ENCODE measurements at regions not wholly inside any gene's neighbourhood (a gene's known extent, or its start where the extent isn't known, plus 50 kb on each side); places are given as distances from the start of the nearest gene placed in this dataset.

GRCh38 chr3:171953301-171954022 lies 85.9 kb upstream of the FNDC3B start:
- Histone ChIP-seq H4K20me1 (no peaks in the 10 kb centered on the region), H3K27ac (no peak overlapping the region), H3K4me3 (no peak overlapping the region), H3K27me3 (no peaks in the 10 kb centered on the region), H3K36me3 (no peaks in the 10 kb centered on the region), H3K9ac (no peak overlapping the region), H3K4me2 (no peak overlapping the region), H3K9me3 (replicated peaks in 1 of 11) (no peaks in the 10 kb centered on the region), H3K4me1 (peaks cover 5 to 11% (median 7%) of the 10 kb centered on the region in 10 experiments; a peak in 17 of 20 replicates)
- no peak for TF ChIP-seq Cebpa-rat (IDR thresholded peaks at IDR 0.05)

- Histone ChIP-seq H3K36me3 (no peaks in the 10 kb centered on the region), H3K27me3 (no peaks in the 10 kb centered on the region), H3K4me1 (peaks cover 6 to 16% (median 8%) of the 10 kb centered on the region in 10 experiments; a peak in 19 of 20 replicates), H3K4me3 (no peak overlapping the region), H4K20me1 (no peaks in the 10 kb centered on the region), H3K27ac (no peak overlapping the region), H3K4me2 (no peak overlapping the region), H3K9me3 (replicated peaks in 1 of 11) (peaks cover 0 to 6% (median 0%) of the 10 kb centered on the region in 11 experiments; a peak in 2 of 22 replicates), H3K9ac (no peak overlapping the region)
- TF ChIP-seq Cebpa-rat (IDR thresholded peaks at IDR 0.05) = no peak
Measured at GRCh38 chr3:171954690-171955383, 84.5 kb upstream of the FNDC3B start.

- Histone ChIP-seq H3K9me3 (replicated peaks in 1 of 11) (peaks cover 0 to 6% (median 0%) of the 10 kb centered on the region in 11 experiments; a peak in 3 of 22 replicates), H3K4me2 (no peak overlapping the region), H3K27me3 (no peaks in the 10 kb centered on the region), H3K36me3 (no peaks in the 10 kb centered on the region), H3K9ac (no peak overlapping the region), H3K4me3 (no peak overlapping the region), H4K20me1 (no peaks in the 10 kb centered on the region), H3K27ac (no peak overlapping the region), H3K4me1 (peaks cover 6 to 19% (median 10%) of the 10 kb centered on the region in 10 experiments; a peak in 19 of 20 replicates)
- no peak for TF ChIP-seq Cebpa-rat (IDR thresholded peaks at IDR 0.05)
Measured at GRCh38 chr3:171955598-171955997, 83.8 kb upstream of the FNDC3B start.

GRCh38 chr3:171956181-171956683 lies 83.1 kb upstream of the FNDC3B start:
- H3K27ac ChIP-seq = no peak overlapping the region
- H3K9me3 ChIP-seq (replicated peaks in 1 of 11) = peaks cover 0 to 6% (median 0%) of the 10 kb centered on the region in 11 experiments; a peak in 3 of 22 replicates
- H3K4me3 ChIP-seq = no peak overlapping the region
- no peak overlapping the region for H3K4me2 ChIP-seq
- H3K27me3 ChIP-seq = no peaks in the 10 kb centered on the region
- H3K4me1 ChIP-seq = peaks cover 7 to 24% (median 15%) of the 10 kb centered on the region in 10 experiments; a peak in 19 of 20 replicates
- no peak overlapping the region for H3K9ac ChIP-seq
- H3K36me3 ChIP-seq = no peaks in the 10 kb centered on the region
- no peaks in the 10 kb centered on the region for H4K20me1 ChIP-seq
- no peak for TF ChIP-seq Cebpa-rat (IDR thresholded peaks at IDR 0.05)

- Histone ChIP-seq H3K9me3 (replicated peaks in 1 of 11) (peaks cover 0 to 6% (median 0%) of the 10 kb centered on the region in 11 experiments; a peak in 3 of 22 replicates), H3K9ac (no peak overlapping the region), H3K4me2 (peak overlapping the region in 1 of 11 experiments; percentile 23; a peak in 1 of 22 replicates), H3K36me3 (no peaks in the 10 kb centered on the region), H3K4me3 (no peak overlapping the region), H4K20me1 (no peaks in the 10 kb centered on the region), H3K4me1 (peaks cover 7 to 27% (median 15%) of the 10 kb centered on the region in 10 experiments; a peak in 19 of 20 replicates), H3K27ac (no peak overlapping the region), H3K27me3 (no peaks in the 10 kb centered on the region)
- no peak for TF ChIP-seq Cebpa-rat (IDR thresholded peaks at IDR 0.05)
Measured at GRCh38 chr3:171956705-171957104, 82.7 kb upstream of the FNDC3B start.

GRCh38 chr3:171959532-171960089 lies 79.8 kb upstream of the FNDC3B start:
- H3K36me3 ChIP-seq = no peaks in the 10 kb centered on the region
- no peak for TF ChIP-seq Cebpa-rat (IDR thresholded peaks at IDR 0.05)
- peak overlapping the region in 4 of 11 experiments; percentile 40 to 68 (median 50); a peak in 5 of 22 replicates for H3K4me2 ChIP-seq
- H4K20me1 ChIP-seq = no peaks in the 10 kb centered on the region
- H3K27me3 ChIP-seq = no peaks in the 10 kb centered on the region
- no peak overlapping the region for H3K27ac ChIP-seq
- H3K4me3 ChIP-seq = no peak overlapping the region
- H3K9ac ChIP-seq = no peak overlapping the region
- H3K4me1 ChIP-seq = peaks cover 7 to 27% (median 15%) of the 10 kb centered on the region in 10 experiments; a peak in 19 of 20 replicates
- H3K9me3 ChIP-seq (replicated peaks in 1 of 11) = peaks cover 0 to 7% (median 0%) of the 10 kb centered on the region in 11 experiments; a peak in 3 of 22 replicates

- Histone ChIP-seq H3K4me3 (no peak overlapping the region), H3K4me2 (peak overlapping the region in 5 of 11 experiments; percentile 34 to 68 (median 54); a peak in 9 of 22 replicates), H3K9me3 (replicated peaks in 1 of 11) (peaks cover 0 to 12% (median 0%) of the 10 kb centered on the region in 11 experiments; a peak in 4 of 22 replicates), H4K20me1 (no peaks in the 10 kb centered on the region), H3K4me1 (peaks cover 7 to 27% (median 15%) of the 10 kb centered on the region in 10 experiments; a peak in 19 of 20 replicates), H3K9ac (no peak overlapping the region), H3K36me3 (no peaks in the 10 kb centered on the region), H3K27ac (no peak overlapping the region), H3K27me3 (no peaks in the 10 kb centered on the region)
- TF ChIP-seq Cebpa-rat (IDR thresholded peaks at IDR 0.05) = no peak
Measured at GRCh38 chr3:171960159-171960558, 79.2 kb upstream of the FNDC3B start.

- no peak overlapping the region for H3K9ac ChIP-seq
- peaks cover 11 to 38% (median 23%) of the 10 kb centered on the region in 10 experiments for H3K4me1 ChIP-seq
- H4K20me1 ChIP-seq = no peaks in the 10 kb centered on the region
- H3K27ac ChIP-seq = no peak overlapping the region
- no peak overlapping the region for H3K4me2 ChIP-seq
- no peak for TF ChIP-seq Cebpa-rat (IDR thresholded peaks at IDR 0.05)
- no peak overlapping the region for H3K4me3 ChIP-seq
- H3K9me3 ChIP-seq (replicated peaks in 1 of 11) = peaks cover 0 to 12% (median 0%) of the 10 kb centered on the region in 11 experiments; a peak in 4 of 22 replicates
- no peaks in the 10 kb centered on the region for H3K36me3 ChIP-seq
- H3K27me3 ChIP-seq = no peaks in the 10 kb centered on the region
Measured at GRCh38 chr3:171962137-171962720, 77.1 kb upstream of the FNDC3B start.
